ENCODE measurements at regions not wholly inside any gene's neighbourhood (a gene's known extent, or its start where the extent isn't known, plus 50 kb on each side); places are given as distances from the start of the nearest gene placed in this dataset.

DNA sequence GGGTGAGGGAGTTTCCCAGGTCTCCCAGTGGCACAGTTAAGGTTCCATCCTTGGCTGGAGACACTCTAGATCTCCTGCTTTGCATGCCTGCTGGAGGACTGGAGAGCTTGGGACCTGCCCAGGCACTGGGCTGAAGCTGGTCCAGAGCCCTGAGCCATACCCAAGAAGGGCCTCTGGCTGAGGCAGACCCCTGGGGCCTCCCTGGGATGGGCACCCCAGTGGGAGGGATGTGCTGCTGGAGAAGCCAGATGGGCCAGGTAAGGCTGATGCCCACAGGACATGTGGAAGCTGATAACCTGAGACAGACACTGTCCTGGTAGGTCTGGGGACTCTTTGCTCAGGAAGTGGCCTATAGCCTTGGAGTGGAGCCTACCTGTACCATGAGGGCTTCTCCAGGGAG lies 160.7 kb downstream of the TFCP2L1 start:
- no peak for DNase-seq

DNA sequence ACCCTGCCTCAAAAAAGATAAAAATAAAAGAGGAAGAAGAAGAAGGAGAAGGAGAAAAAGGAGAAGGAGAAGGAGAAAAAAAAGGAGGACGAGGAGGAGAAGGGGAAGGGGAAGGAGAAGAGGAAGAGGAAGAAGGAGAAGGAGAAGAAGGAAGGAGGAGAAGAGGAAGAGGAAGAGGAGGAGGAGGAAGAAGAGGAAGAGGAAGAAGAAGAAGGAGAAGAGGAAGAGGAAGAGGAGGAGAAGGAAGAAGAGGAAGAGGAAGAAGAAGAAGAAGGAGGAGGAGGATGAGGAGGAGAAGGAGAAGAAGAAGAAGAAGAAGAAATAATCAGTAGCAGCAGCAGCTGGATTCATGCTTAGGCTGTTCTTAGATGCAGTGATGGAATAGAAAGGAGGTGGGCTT lies 159.7 kb downstream of the TFCP2L1 start:
- DNase-seq = no peak

DNA sequence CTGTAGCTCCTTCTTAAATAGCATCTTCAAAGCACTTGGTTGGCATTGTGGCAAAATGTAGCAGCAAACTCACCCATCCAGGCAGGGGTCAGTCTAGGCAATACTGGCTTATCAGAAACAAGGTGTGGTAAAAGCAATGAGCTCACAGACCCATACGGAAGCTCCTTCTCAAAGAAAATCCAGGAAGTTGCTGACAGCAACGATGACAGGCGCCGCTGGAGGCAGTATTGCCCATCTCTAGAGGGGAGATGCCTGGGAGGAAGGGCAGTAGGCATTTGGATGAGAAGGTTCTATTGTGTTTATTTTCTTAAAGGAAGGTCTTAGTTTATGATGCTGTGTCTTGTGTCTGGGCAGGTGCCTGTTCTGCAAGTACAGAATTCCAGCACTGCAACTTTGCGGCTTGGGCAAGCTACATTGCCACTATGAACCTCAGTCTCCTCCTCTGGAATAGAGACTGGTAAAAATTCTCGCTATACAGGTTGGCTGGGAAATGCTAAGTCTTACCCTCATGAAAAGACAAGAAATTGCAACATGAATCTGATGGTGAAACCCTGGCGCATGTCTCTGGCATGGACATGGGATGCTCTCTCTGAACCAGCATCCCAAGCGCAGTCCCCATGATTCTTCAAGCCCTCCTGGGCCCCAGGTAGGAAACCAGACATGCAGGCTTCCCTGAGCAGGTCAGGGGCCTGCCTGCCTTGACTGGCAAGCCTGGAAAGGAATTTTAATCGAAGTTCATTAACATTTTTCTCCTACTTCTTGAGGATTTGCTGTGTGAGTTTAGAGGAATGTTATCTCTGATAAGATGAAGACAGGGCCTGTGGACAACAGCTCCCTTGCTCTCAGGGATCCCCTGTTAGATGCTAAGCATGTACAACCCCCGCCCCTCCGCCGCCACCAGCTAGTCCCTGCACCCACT lies 156.0 kb downstream of the TFCP2L1 start:
- DNase-seq = no peak

DNA sequence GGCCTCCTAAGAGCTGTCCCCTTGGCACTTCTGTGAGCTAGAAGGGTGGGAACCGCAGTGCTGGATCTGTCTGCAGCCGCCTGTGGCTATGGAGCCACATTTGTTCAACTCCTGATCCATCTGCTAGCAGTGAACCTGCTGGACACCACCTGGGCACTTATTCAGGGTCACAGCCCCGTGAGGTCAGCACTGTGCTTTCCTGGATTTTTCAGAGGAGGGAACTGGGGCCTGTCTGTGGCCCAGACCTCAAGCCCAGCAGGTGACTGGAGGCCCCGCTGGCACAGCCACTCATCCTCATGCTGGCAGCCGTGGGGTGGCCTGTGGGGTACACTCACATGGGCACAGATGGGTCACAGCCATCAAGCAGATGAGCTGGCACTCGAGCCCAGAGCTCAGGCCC lies 155.3 kb downstream of the TFCP2L1 start:
- DNase-seq = no peak

DNA sequence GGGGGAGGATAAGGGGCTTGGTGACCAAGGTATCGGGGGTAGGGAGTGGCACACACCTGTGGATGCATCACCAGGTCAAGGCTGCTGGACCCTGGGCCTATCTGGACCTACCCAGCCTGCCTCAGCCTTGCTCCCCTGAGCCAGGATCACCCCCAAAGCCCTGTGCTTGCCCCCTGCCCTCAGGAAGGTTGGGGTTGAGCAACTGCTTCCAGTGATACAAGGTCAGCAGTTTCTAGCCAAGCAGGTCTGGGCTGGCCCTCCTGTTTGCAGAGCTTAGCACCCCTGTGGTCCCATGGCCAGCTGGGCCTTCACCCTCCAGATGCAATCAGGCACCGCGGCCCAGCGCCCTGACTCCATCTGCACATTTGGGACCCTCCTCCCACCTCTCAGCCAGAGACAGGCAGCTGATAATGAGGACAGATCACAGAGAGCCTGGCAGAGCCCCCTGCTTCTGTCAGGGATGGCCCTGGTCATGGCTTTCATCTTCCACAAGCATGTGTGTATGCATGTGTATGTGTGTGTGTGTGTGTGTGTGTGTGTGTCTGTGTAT lies 154.6 kb downstream of the TFCP2L1 start:
- no peak for DNase-seq

DNA sequence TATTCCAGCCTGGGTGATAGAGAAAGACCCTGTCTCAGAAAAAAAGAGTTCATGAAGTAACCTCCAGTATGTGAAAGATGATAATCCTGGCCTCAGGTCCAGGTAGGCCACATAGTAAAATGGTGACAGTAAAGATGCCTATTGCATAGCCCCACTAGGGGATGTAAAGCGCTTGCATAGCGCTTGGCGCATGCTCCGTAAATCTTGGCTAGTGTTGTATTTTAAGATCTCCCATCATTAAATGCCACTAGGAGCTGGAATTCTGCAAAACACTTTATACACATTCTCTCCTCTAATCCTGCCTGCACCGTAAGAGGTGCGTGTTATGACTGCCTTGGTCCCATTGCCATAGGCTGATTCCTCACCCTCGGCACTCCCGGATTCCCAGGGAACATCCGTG lies 153.6 kb downstream of the TFCP2L1 start:
- no peak for DNase-seq

DNA sequence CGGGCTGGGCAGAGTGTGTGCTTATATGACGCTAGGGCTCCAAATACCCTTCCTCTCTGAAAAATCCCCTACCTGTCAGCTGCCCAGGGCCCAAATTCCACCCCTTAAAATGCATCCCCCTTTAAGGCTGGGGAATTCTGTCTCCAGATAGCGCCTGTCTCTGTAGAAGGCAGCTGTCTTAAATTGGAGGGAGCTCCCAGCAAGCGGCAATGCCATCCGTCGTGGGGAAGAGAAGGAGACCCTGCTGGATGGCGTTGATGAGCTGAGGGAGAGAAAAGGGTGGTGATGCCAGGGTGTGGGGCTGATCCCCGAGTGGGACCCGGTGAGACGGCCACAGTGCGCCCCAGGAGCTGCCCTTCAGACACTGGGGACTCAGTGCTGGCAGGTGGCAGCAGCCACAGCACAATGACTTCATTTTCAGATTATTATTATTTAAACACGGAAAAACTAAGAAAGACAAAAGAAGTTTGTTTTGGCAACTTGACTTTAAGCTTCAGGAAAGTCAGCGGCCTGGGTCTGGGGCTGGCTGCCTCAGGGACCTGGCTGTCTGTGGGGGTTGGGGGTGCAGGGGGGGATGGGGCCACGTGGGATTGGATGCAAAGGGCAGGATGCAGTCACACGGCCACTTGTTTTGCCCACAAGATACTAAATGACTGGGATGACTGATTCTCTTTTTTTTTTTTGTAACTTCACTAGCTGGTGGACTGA lies 152.8 kb downstream of the TFCP2L1 start:
- DNase-seq = no peak

DNA sequence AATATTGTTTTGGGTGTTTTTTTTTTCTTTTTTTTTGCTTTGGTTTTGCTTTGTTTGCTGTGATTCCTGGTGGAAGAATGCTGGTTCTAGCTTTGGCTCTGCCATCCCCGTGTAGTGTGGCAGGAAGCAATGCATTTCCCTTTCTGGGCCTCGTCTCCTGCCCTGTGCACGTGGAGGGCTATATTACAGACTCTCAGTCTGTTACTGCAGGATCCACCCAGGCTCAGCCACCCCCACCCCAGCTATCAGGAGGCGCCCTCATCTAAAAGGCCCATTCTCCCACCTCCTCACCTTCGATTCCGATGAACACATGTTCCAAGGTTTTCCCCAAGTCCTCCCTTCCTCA lies 152.3 kb downstream of the TFCP2L1 start:
- DNase-seq = no peak

DNA sequence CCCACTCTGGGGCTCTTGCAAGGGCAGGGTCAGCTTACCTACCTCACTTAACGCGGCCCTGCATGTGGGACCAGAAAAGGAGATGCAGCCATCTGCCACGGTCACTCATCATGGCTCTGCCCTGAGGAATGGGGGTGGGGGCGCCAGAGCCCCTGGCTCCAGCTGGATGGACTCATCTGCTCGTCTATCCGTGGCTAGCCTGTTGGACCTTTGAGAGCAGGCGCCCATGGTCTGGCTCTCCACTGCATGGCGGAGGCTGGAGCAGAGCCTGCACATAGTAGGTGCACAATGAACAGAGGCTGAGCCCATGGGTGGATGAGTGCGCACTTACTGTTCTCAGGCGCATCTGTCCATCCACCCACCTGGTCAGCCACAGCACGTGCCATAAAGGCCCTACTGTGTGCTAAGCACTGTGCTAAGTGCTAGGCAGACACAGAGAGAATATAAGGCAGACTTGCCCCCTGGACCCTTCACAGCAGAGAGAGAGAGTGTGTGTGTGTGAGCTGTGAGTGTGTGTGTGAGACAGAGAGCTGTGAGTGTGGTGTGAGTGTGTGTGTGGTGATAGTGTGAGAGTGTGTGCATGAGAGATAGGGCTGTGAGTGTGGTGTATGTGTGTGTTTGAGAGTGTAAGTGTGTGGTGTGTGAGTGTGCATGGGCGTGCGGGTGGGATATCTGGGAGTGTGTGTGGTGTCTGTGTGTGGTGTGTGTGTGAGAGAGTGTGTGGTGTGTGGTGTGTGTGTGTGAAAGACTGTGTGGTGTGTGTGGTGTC lies 151.3 kb downstream of the TFCP2L1 start:
- DNase-seq = no peak

DNA sequence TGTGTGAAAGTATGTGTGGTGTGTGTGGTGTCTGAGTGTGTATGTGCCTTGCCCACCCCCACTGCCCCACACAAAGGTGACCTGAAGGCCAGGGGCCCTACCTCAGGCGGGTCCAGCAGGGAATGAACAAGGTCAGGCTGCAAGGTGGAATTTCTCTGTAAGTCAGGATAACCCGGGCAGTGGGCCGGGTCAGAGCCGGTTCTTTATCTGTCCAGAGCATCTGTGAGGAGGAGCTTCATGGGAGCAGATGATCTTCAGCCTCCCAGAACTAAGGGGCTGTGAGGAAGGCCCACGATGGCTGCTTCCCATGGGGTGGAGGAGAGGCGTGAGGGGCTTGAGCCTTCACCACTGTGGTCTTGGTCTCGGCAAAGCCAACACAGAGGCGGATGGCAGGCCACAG lies 150.3 kb downstream of the TFCP2L1 start:
- no peak for DNase-seq

DNA sequence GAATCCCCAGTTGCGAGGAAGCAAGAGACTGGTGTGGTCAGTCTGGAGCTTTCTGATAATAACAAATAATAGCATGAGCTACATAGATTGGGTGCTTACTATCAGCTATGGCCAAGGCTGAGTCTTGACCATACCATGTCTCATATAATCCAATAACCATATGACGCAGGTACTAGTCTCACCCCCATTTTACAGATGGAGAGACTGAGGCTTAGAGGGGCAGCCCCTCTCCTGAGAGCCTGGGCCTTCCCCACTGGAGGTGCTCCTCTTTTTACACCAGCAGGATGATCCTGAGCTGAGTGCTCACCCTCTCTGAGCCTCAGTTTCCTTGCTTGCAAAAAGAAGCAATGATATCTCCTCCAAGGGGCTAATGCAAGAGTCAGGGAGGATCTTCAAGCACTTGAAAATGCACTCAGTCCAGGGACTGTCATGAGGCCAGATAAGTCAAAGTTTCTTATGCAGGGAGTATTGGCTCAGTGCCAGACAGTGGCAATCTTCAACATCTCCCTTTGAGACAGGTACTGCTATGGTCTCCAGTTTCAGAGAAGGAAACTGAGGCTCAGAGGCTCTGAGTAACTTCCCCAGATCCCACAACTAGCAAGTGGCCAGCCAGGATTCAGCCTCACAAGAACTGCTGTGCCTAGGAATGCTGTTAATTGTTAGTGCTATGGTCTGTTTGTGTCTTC lies 149.7 kb downstream of the TFCP2L1 start:
- DNase-seq = no peak

DNA sequence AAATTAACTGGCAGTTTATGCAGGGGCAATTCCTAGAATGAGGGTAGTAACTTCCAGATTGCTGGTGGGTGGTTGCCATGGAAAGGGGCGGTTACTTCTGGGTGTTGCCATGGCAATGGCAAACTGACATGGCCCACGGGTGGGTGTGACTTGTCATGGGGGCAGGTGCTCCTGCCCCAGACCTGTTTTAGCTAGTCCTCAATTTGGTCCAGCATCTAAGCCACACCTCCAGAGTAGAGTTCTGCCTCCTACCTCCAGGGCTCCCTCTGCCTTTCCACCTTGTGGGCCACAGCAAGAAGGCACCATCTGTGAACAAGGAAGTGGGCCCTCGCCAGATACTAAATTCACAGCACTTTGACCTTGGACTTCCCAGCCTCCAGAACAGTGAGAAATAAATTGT lies 148.7 kb downstream of the TFCP2L1 start:
- no peak for DNase-seq

DNA sequence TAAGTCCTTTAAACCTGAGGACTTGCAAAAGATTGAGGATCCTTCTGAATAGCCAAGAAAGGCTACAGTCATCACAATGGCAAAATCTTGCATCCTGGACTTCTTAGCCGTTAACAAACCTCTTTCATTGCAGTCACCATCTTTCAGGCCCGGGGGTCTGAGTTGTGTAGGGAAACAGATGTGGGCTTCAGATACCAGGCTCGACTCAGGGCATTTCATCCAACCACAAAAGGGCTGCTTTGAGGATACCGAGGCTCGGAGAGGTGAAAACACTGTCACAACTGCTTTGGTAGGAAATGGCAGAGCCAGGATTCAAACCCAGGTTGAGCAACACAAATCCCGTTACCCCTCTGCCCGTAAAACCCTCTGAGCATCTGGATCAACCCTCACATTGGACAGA lies 147.4 kb downstream of the TFCP2L1 start:
- no peak for DNase-seq

DNA sequence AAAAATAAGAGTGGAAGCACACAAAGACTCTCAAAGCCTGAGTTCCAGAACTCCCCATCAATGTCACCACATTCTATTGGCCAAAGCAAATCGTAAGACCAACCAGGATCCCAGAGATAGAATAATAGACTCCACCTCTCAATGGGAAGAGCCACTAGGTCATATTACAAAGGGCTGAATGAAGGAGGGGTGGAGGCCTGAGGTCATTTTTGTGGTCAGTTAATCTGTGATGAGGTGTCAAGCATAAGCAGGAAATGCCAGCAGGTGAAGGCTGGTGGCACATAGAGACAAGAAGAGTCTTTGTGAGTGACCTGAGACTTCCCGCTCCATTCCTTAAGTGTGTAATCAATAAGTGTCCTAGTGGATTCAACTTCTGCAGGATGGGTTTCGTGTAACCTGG lies 144.3 kb downstream of the TFCP2L1 start:
- DNase-seq = no peak

DNA sequence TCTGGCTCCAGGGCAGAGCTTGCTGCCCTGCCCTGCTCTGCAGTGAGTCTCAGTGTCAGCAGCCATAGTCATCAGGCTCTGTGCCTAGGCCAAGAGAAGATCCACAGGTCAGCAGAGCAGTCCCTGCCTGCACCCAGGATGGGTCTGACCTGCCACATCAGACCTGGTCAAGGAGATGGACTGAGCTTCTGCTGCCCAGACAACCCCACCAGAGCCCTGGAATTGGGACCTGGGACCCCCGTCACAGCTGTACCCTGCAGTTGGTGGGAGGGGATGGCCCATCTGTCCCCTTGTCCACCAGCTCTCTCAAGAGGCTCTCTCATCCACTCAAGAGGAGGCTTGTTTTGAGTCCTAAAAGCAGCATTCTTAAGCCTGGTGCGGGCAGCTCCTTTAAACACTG lies 142.6 kb downstream of the TFCP2L1 start:
- no peak for DNase-seq

DNA sequence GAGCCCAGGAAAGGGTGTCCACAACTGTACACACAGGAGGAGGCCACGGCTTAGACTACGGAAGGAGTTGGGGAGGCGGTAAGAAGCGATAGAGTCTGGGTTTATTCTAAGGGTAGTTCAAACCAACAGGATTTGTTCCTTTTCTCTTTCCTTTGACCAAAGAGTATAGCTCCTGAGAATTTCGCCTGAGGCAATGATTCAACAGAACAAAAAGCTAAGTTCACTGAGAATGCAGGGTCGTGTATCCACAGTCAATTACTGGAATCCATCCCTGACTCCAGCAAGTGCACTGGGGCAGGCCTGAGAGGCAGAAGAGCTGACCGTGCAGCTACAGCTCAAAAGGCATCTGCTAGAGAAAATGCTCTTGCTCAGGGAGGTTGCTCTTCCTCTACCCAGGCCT lies 140.9 kb downstream of the TFCP2L1 start:
- no peak for DNase-seq

DNA sequence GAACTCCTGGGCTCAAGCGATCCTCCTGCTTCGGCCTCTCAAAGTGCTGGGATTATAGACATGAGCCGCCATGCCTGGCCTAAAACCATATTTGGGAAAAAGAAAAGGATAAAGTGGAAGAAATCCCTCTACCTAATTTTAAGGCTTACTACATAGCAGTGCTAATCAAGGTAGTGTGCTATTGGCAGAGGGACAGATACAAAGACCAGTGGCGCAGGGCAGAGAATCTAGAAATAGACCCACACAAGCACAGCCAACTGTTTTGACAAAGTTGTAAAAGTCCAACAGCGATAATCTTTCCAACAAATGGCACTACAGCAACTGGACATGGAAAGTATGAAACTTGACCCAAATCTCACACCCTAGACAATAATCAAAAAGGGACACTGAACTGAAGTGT lies 138.4 kb downstream of the TFCP2L1 start:
- no peak for DNase-seq

DNA sequence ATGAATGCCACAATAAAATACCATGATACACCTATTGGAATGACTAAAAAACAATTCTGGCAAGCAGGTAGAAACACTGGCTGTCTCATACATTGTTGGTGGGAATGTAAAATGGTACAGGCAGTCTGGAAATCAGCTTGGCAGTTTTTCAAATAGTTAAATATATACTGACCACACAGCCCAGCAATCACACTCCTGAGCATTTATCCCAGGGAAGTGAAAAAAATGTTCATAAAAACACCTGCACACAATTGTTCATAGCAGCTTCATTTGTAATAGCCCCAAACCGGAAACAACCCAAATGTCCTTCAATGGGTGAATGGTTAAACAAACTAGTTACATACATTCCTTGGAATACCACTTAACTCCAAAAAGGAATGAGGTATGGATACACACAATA lies 137.2 kb downstream of the TFCP2L1 start:
- DNase-seq = no peak

DNA sequence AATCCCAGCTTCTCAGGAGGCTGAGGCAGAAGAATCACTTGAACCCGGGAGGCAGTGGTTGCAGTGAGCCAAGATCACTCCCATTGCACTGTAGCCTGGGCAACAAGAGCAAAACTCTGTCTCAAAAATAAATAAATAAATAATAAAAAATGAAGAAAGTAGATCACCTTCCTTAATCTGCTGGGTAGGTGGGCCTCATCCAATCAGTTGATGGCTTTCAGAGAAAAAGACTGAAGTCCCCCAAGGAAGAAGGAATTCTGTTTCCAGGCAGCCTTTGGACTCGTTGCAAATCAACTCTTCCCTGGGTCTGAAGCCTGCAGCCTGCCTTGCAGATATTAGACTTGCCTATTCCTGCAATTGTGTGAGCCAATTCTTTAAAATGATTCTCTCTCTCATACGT lies 136.5 kb downstream of the TFCP2L1 start:
- DNase-seq = no peak

DNA sequence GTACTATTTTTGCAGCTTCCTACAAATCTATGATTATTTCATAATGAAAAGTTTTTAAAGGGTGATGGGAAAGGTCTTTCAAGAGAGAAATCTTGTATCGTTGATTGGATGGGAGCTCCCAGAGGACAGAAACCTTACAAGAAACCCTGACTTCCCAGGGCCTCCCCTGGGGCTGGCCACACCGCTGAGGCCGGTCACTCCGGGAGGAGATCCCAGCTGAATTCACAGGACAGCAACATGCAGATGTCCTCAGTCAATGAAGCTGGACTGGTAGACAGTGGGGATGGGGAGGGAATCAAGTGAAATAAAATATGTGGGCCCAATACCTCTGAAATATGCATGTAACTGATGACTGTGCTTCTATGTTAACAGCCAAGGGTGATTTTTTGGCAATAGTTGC lies 135.6 kb downstream of the TFCP2L1 start:
- no peak for DNase-seq

DNA sequence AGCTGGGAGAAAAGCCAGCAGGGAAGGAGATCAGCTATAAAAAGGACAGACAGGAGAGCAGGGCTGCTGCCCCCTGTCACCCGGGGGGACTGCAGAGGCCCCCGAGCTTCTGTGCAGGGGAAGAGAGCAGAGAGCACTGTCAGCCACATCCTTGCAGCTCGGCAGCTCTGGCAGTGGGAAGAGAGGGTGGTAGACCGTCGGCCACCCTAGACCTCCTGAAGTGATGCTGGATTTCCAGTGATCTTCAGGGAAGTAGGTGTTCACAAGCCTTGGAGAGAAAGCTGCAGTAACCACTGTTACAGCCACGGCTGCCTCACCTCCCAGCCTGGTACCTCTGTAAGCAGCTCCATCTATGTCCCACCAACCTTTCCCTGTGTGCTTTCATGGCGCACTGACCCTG lies 134.9 kb downstream of the TFCP2L1 start:
- no peak for DNase-seq

DNA sequence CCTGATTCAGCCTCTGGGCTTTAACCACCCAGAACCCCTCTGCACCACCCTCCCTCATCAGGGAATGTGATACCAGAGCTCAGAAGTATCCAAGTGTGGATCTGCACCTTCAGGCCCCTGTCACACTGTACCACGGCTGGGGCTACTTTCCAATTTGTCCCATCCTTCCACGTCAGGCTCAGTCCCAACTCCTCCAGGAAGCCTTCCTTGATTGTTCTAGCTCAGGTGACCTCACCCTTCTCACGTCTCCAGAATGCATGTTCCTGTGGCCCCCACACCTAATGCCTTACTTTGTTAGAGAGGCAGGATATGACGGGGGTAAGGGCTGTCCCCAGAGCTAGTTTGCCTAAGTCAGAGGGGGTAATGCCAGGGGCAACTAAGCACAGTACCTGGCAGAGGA lies 134.3 kb downstream of the TFCP2L1 start:
- DNase-seq = no peak

All from activated CD4-positive, alpha-beta T cell treated with anti-CD3 and anti-CD28 coated beads for 1 hour (primary cell).